ENCODE measurements at regions not wholly inside any gene's neighbourhood (a gene's known extent, or its start where the extent isn't known, plus 50 kb on each side); places are given as distances from the start of the nearest gene placed in this dataset.

DNA sequence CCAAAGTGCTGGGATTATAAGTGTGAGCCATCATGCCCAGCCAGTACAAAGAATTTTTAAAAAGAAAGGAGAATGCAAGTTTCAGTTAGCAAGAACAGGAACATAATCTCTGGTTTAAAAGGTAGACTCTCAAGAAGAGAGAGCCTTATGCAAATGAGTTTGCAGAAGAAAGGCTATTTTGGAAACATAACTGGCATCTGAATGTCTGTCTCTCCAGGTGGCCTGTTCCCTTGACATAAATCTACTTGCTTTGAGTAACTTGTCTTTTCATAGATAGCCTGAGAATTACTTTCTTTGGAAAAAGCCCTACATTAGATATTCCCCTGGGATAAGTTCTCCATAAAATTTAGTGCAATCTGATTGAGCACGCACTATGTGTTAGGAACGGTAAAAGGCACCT is 109.6 kb downstream of the ICOS start:
- DNase-seq (ENCODE audit: low read depth in 3 of 3), result no peak

DNA sequence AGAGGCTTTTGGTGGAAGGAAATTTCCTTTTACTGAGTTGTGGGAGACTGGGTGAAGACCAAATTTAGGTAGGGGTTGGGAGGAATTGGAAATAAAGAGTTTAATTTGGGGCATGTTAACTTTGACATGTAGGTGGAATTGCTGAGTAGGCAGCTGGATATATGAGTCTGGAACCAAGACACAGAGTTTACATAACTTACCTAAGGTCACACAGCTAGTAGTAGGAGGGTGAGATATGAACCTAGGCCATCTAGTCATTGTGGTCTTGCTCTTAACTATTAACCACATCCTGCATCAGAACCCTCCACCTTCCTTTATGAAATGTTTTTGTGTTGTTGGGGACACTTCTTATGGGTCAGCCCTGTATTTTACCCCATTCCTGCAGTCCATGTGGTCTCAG is 113.1 kb downstream of the ICOS start:
- DNase-seq (ENCODE audit: low read depth in 3 of 3), result no peak

DNA sequence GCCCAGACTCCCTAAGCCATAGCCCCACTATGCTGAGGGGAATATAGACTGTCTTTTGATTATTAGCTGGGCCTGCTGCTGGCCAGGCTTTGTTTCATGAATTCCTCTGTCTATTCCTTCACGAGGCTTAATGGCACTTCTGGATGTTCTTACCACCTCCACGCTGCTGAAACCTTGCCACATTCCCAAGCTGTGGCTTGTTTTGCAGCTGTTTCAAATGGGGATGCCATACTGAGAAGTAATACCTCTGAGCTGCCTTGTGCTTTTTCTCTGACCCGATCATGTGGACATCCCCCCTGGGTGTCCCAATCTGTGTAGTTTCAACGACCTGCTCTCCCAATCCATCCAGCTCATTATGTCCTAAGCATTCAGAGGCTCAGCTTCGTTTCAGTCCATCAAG is 114.1 kb downstream of the ICOS start:
- DNase-seq (ENCODE audit: low read depth in 3 of 3), result no peak

DNA sequence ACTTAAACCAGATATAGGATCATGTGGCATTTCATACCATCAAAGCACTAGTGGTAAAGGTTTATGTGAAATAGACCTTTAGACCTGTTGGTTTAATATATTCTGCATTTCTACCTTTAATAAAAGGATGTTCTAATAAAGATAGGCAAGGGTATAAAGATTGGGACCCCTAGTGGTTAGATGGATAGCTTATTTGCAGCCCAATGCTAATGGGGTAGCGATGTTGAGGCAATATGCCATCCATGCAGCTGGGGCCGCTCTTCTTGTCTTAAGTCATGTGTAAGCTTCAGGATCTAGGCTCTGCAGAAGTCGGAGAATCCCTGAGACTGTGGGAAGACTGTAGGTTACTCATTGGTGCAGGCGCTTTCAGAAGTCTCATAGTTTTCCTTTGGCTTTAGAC is 114.9 kb downstream of the ICOS start:
- DNase-seq (ENCODE audit: low read depth in 3 of 3), result no peak

DNA sequence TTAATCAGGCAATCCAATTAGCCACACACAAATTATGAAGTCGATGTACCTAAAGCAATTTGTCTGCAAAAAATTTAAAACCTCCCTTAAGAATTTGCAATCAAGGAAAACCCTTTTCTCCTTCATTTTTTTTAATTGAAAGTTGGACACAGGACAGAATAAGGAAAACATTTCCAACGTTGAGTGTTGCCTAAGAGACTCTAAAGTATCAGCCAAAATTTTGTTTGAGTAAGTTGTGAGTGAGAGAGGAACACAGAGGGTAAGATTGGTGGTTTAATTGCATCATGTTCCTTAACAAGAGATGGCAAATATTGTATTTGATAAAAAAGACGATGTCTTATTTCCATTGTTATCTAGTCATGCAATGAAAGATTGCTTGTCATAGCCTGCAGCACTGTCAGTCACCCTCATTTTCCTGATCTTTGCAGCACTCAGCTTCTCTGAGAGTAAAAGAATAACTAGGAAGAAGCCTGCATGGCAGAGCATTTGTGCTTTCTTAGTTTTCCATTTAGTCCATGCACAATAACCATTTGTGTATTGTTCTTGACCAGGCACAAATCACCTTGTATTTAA is 115.5 kb downstream of the ICOS start:
- DNase-seq (ENCODE audit: low read depth in 3 of 3), result no peak

DNA sequence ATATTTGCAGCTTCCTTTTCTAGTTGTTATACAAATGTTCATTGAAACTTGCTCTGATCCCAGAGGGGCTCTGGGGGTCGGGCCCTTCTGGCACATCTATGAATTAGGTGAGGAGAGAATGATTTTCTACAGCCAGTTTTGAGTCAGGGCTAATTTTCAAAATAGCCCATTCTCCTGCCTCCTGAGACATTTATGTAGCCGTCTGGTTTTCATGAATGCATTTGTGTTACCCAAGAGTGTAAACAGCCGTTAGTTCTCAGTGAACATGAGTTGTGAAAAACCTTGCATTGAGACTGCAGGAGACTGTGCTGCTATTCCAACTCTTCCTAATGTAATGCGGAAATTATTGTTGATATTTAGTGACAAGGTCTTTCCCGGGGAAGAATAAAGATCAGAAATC is 122.5 kb downstream of the ICOS start:
- no peak for DNase-seq (ENCODE audit: low read depth in 3 of 3)

DNA sequence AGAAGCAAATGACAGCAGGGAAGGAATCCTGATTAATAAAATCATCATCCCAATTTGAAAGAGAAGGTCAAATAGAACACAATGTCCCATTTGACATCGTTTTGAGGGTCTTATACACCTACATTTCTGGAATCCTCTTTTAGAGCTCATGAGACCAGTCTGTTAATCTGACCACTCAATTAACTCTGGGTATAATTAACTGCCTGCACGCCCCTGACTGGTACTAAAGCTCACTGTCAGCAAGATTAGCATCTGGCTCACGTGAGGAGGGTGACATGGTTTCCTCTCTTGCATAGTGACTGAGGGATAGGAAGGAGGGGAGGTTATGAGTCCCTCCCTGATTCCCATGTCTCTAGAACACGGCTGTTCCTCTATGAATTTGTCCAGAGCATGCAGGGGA is 124.3 kb downstream of the ICOS start:
- DNase-seq (ENCODE audit: low read depth in 3 of 3), result no peak

DNA sequence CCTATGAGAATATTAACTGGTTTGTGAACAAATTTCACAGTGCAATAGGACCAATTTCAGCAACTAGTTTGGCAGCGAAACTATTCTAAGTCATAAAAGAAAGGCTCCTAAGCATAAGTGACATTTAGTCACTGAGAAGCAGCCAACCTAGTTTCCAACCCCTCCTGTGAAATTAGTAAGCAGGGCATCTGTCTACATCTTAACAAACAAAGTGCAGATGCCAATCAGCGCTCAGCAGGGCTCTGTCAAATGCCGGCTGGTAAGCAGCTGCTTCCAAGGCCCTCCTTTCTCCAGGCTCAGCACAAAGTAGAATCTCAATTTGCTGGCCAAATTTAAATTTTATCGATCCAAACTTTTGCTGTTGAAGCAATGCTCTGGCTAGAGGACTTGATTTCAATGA is 124.7 kb downstream of the ICOS start:
- no peak for DNase-seq (ENCODE audit: low read depth in 3 of 3)

DNA sequence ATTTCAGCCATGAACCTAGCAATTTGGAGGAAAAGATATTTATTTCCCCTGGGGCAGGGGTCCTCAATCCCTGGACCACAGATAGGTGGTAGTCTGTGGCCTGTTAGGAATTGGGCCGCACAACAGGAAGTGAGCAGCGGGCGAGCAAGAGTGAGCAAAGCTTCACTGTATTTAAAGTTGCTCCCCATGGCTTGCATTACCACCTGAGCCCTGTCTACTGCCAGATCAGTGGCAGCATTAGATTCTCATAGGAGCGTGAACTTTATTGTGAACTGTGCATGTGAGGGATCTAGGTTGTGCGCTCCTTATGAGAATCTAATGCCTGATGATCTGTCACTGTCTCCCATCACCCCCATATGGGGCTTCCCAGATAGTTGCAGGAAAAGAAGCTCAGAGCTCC is 127.6 kb downstream of the ICOS start:
- no peak for DNase-seq (ENCODE audit: low read depth in 3 of 3)

DNA sequence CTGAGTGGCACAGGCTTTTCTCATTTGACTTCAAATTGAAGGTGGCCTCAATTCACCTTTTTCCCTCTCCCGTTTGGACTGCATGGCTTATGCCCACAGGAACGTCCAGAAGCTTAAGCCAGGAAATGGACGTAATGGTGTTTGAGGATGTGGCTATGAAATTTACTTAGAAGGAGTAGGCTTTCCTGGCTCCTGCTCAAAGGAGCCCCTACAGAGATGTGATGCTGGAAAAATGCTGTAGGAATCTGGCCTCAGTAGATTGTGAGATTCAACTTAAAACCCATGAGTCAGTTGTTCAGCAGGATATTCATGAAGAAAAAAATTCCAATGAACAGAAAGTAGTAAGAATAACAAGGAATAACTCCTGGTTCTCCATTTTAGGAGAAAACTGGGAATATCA is 129.0 kb downstream of the ICOS start:
- no peak for DNase-seq (ENCODE audit: low read depth in 3 of 3)

DNA sequence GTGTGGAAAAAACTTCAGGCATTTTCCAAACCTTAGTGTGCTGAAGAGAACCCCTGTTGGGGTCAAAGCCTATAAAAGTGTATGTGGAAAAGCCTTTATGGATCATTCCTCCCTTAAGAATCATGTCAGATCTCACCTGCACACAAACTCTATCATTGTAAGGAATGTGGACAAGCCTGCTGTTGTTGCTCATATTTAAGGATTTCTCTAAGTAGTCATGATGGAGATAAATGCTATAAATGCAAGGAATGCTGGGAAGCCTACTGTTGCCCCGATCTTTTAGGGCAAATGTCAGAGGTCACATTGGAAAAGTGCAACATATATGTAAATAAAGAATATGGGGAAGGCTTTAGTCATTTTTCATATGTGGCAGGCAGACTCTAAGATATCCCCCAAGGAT is 129.5 kb downstream of the ICOS start:
- no peak for DNase-seq (ENCODE audit: low read depth in 3 of 3)

DNA sequence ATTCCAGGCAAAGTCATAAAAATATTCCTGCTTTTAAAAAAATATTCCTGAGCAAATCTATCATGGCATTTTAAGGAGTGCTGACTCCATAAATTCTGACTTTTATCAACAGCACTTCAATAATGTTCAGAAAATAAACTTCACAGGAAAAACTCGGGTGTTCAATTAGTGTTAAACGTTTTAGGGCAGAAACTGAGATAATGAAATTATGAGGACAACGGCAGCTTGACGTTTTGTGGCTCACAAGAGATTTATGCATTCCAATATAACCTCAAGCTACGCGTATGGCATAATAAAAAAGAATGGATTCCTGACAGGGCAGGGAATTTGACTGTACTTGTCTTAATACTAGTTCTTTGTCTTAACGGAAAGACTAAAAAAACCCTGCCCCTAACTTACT is 133.2 kb downstream of the ICOS start:
- no peak for DNase-seq (ENCODE audit: low read depth in 3 of 3)

DNA sequence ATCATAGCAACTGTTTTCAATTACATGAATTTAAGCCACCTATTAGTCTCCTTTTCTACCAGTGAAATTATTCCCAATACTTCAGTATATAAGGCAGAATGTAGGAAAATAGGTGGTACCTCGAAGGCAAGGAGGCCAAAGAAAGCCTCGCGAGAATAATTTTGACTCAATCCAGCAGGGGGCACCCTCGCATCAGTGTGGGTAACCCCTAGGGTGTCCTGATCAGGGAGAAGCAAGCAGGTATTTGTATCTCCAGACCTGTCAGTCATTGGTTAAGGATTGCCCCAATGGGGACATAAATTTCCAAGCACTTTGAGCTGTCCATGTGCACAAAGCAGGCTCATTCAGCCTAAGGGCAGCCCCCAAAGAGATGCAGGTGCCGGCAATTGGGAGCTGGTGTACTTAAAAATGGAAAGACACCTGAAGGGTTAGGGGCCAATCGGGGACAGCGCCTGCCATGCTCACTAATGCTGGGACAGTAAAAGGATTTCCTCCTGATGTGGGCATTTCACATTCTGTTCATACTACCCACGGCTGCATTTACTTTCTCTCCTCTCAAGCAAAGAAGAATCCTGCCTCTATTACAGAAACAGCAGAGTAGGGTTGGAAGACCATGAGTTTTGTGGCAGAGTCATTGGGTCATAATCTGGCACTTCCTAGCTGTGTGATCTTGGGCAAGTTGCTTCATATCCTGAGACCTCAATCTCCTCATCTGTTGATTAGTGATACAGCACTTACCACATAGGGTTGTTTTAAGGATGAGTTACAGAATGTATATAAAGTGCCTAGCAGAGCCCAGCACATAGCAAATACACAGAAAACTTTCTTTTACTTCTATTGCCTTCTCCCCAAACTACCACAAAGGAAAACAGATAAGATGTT is 136.1 kb downstream of the ICOS start:
- peak; percentile 50 to 70 (median 57) for DNase-seq (ENCODE audit: low read depth in 3 of 3)

DNA sequence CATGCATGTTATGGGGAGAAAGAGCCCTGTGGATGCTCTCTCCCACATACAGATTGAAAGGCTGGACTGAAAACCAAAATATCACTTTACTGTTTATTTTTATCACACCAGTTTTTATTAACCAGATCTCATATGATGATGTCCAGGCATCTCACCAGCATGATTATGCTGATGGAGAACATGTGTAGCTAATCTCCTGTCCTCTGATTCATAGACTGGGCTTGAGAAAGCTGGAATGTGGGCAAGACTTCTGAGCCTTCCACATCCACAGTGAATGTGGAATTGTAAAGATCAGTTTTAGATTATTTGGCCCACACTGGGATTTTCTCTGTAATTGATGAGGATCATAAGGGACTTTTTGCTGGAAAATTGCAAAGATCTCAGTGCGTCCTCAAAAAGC is 137.9 kb downstream of the ICOS start:
- DNase-seq (ENCODE audit: low read depth in 3 of 3), result no peak

DNA sequence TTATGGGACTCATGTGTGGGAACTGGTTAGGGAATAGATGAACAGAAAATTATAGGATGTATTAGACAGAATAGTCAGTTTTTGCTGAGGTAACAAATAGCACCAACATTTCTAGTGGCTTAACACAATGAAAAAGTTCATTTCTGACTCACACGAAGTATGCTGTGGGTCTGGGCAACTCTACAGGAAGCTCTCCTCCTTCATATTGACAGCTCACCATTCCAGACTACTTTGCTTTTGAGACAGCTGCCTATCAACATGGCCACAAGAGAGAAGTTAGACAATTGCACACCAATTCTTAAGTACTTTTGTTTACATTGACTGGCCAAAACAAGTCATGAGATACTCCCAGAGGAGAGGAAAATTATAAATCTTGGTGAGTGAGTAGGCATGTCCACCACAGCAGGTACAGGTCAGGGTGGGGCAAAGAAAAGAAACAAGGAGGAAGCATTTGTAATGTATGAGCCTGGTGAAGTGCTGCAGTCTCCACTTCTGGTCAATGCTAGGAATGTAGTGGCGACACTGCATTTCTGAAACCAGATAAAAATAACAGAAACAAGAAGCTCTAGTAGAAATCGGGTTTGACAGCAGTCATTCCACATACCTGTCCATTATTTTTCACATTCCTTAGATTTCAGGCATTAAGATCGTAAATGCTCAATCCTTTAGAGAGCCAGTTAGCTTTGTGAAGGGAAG is 141.6 kb downstream of the ICOS start:
- DNase-seq (ENCODE audit: low read depth in 3 of 3), result no peak

DNA sequence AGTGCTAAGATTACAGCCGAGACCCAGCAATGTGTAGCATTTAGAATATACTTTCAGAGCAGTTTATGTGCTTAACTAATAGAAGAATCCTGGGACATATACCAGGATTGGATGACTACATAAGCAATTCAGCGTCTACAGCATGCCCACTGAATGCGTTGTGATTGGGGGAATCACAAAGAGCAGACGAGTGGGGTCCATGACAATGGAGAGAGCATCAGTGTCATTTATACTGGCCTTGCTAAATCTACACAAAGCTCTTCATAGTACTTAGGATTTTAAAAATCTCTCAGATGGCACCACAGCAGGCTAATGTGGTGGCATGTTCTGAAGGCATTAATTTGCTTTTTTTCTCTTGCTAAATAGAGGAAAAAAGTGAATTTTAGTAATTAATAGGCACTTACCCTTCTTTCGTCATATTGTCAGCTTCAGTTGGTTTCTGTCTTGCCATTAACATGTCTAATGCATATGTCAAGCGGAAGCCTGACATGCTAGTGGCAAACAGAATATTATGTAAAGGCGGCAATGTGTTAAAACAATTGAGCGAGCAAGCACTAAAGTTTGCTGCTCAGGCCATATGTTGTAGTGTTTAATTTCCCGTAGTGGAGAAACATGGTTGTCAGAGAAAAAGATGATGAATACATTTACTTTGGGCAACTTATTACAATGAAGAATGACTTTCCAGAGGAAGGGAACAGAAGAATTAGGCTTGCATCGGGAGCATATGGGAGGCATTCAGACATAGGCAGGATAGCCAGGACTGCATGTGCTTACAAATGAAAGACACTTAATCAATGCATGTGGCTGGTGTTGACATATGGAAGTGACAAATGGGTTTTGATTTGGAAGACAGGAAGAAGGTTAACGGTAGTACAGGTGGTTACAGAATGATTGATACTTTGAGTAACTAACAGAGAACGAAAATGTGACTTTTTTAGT is 145.2 kb downstream of the ICOS start:
- DNase-seq (ENCODE audit: low read depth in 3 of 3), result no peak

DNA sequence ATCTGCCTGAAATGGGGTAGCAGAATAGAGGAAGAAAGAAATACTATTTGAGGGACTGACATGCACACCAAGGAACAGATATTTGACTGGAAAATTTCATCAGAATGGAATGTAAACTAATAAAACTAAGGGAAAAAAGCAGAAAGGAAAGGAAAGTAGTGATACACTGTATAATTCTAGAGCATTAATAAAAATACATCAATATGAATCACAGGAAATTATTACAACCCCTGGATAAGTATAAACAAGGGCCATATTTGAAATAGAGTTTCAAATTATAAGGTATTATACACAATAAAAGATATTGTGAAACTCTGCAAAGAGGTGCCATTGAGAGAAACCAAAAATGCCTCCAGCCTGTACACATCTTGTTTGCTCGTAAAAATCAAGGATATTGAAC is 149.6 kb downstream of the ICOS start:
- no peak for DNase-seq (ENCODE audit: low read depth in 3 of 3)

DNA sequence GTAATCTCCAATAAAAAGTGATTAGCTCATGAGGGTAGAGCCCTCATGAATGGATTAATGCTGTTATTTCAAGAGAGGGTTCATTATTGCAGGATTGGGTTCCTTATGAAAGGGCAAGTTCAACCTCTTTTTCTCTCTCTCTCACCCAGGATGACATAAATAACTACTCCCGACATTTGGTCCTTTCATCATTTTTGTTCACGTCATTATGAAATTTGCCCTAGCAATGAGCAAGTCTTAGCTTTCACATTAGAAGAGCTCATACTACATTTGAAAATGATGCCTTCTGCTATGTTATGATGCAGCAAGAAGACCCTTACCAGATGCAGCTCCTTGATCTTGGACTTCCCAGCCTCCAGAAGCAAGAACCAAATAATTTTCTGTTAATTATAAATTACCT is 152.5 kb downstream of the ICOS start:
- DNase-seq (ENCODE audit: low read depth in 3 of 3), result no peak

DNA sequence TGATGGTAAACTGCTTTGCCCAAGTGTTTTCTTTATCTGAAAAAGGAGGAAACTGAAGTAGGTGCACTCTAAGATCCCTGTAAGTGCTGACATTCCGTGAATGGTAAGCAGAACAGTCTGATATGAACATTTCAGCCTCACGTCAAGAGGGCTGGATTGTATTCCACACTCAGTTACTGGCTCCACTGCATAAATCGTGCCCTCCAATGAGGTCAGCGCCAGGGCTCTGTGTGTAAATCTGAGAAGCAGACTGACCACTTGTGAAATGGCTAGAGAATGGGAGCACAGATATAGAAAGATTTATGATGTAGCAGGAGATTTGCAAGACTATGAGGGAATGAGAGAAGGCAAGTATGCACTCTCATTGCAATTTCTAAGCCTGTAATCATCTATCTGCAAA is 153.0 kb downstream of the ICOS start:
- no peak for DNase-seq (ENCODE audit: low read depth in 3 of 3)

DNA sequence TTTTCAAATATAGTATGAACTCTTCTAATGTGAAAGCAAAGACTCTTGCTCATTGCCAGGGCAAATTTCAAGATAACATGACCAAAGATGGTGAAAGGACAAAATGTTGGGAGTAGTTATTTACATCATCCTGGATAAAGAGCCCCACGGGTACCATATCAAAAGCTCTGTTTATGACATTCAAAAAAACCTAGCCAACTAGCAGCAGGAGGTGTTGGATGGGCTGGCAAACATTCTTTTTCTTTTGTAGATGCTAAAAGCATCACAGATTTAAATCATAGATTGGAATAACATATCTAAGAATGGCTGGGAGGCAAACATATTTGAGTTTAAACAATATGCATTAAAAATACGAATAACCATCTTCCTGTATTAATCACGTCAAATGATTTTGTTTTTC is 153.5 kb downstream of the ICOS start:
- DNase-seq (ENCODE audit: low read depth in 3 of 3), result no peak

DNA sequence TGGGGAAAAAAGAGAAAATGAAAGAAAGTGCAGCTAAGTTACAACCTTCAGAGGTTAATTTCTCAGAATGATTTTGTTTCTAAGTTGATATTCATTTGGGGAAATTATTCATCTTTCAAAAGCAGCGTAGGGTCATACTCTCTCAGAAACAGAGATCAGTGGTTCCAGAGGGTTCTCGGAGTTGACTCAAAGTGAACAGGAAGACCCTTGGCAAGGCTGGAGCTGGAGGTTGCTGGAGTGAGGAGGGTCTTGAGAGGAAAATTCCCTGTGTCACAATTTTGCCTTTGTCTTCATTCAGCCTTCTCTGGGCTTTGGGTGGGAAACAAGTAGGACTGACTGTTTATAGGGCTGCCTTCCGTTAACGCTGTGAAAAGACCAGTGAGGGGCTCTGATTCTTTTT is 168.2 kb downstream of the ICOS start:
- no peak for DNase-seq (ENCODE audit: low read depth in 3 of 3)

DNA sequence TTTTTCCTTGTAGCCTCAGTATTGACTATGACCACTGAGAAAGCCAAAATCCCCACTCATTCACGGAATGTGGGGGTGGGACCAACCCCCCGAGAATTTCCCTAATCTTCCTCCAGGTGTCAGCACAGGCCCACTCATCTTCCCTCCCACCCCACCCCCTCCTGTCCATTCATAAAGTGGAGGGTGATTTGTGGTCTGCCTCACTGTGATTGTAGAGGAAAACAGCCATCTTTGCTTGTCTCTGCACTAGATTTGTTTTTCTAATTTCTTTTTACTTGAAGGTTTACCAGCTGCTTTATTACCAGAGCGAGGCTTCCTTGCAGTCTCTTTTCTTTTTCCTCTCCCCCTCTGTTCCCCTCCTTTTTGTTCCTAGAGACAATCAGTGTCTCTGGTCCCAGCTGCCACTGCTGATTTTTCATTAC is 171.8 kb downstream of the ICOS start:
- peak in 1 of 3 experiments; percentile 41 for DNase-seq (ENCODE audit: low read depth in 3 of 3)
